Trophoblast cell (in vitro differentiated cells and primary cell): ENCODE measurements at regions not wholly inside any gene's neighbourhood (a gene's known extent, or its start where the extent isn't known, plus 50 kb on each side); places are given as distances from the start of the nearest gene placed in this dataset.
A peak's percentile ranks its signal among the peaks of the same experiment; 100 is the strongest.

Source experiments
- DNase-seq, 2 donors: peaks; one replicate each; pipeline ENCODE4 v3.0.0-alpha.2; 2016
- H2AFZ ChIP-seq: 2 replicates; pipeline ENCODE4 v1.6.1; 2013; ENCODE audit warnings: low read length, moderate library complexity, mild to moderate bottlenecking; ENCODE audit not compliant: insufficient read depth, poor library complexity
- H2AK5ac ChIP-seq: 2 replicates; pipeline ENCODE4 v1.6.1; 2013; ENCODE audit warnings: mild to moderate bottlenecking, low read length
- H2BK120ac ChIP-seq: 2 replicates; pipeline ENCODE4 v1.6.1; 2013; ENCODE audit warnings: low read length, mild to moderate bottlenecking, moderate library complexity; ENCODE audit not compliant: insufficient read depth, poor library complexity
- H2BK12ac ChIP-seq: 2 replicates; pipeline ENCODE4 v1.6.1; 2013; ENCODE audit warnings: mild to moderate bottlenecking, low read length, moderate library complexity
- H2BK5ac ChIP-seq: 2 replicates; pipeline ENCODE4 v1.6.1; 2013; ENCODE audit warnings: low read length, low read depth, moderate library complexity, mild to moderate bottlenecking; ENCODE audit not compliant: poor library complexity
- H3K14ac ChIP-seq: 2 replicates; pipeline ENCODE4 v1.6.1; 2013; ENCODE audit warnings: mild to moderate bottlenecking, low read length
- H3K18ac ChIP-seq: 2 replicates; pipeline ENCODE4 v1.6.1; 2013; ENCODE audit warnings: mild to moderate bottlenecking, low read length
- H3K23ac ChIP-seq: 2 replicates; pipeline ENCODE4 v1.6.1; 2013; ENCODE audit warnings: low read length
- H3K27ac ChIP-seq: 2 replicates; pipeline ENCODE4 v1.5.1; 2013; ENCODE audit warnings: low read depth, mild to moderate bottlenecking, inconsistent platforms, low read length, moderate library complexity
- H3K27me3 ChIP-seq: 2 replicates; pipeline ENCODE4 v1.6.1; 2013; ENCODE audit warnings: inconsistent platforms, mild to moderate bottlenecking, low read length, moderate library complexity; ENCODE audit not compliant: insufficient read depth
- H3K36me3 ChIP-seq, 2 experiments: 1 replicate in 1 of 2; 2 replicates in 1 of 2; pipeline ENCODE4 v1.6.1; 2013; ENCODE audit warnings: low read length in 2 of 2, mild to moderate bottlenecking in 2 of 2, moderate library complexity in 1 of 2; ENCODE audit not compliant: insufficient read depth in 2 of 2, control insufficient read depth in 1 of 2
- H3K4ac ChIP-seq: 2 replicates; pipeline ENCODE4 v1.6.1; 2013; ENCODE audit warnings: low read depth, mild to moderate bottlenecking, low read length, moderate library complexity
- H3K4me1 ChIP-seq, 2 experiments: 1 replicate in 1 of 2; 2 replicates in 1 of 2; pipeline ENCODE4 v1.6.1; 2013; ENCODE audit warnings: low read length in 2 of 2, mild to moderate bottlenecking in 2 of 2, moderate library complexity in 1 of 2; ENCODE audit not compliant: insufficient read depth in 2 of 2, control insufficient read depth in 1 of 2
- H3K4me2 ChIP-seq: 2 replicates; pipeline ENCODE4 v1.6.1; 2013; ENCODE audit warnings: inconsistent platforms, mild to moderate bottlenecking, low read length, moderate library complexity
- H3K4me3 ChIP-seq: 2 replicates; pipeline ENCODE4 v1.5.1; 2013; ENCODE audit warnings: mild to moderate bottlenecking, low read depth, low read length, inconsistent platforms
- H3K79me1 ChIP-seq: one replicate; pipeline ENCODE4 v1.6.1; 2013; ENCODE audit warnings: low read length
- H3K79me2 ChIP-seq: 2 replicates; pipeline ENCODE4 v1.6.1; 2013; ENCODE audit warnings: low read length, mild to moderate bottlenecking; ENCODE audit not compliant: control insufficient read depth, insufficient read depth, poor library complexity
- H3K9ac ChIP-seq: 2 replicates; pipeline ENCODE4 v1.6.1; 2013; ENCODE audit warnings: mild to moderate bottlenecking, low read length
- H3K9me3 ChIP-seq: 2 replicates; pipeline ENCODE4 v1.6.1; 2013; ENCODE audit warnings: low read depth, mild to moderate bottlenecking, control low read depth, inconsistent platforms, low read length; ENCODE audit not compliant: insufficient read depth
- H4K12ac ChIP-seq: 2 replicates; pipeline ENCODE4 v1.6.1; 2013; ENCODE audit warnings: low read depth, mild to moderate bottlenecking, low read length, moderate library complexity
- H4K8ac ChIP-seq: 2 replicates; pipeline ENCODE4 v1.6.1; 2013; ENCODE audit warnings: low read depth, mild to moderate bottlenecking, low read length, moderate library complexity
- H4K91ac ChIP-seq: one replicate; pipeline ENCODE4 v1.6.1; 2013; ENCODE audit warnings: low read depth, mild to moderate bottlenecking, low read length, moderate library complexity
- WGBS: extraction: QIAGEN DNeasy Blood & Tissue Kit; methylation state at CpG from one replicate; pipeline ENCODE4 v1.1.7; 2013; ENCODE audit warnings: missing lambda C conversion rate; ENCODE audit not compliant: insufficient read length, insufficient coverage; ENCODE audit errors: extremely low coverage; 5-methylcytosine and 5-hydroxymethylcytosine counted together

DNA sequence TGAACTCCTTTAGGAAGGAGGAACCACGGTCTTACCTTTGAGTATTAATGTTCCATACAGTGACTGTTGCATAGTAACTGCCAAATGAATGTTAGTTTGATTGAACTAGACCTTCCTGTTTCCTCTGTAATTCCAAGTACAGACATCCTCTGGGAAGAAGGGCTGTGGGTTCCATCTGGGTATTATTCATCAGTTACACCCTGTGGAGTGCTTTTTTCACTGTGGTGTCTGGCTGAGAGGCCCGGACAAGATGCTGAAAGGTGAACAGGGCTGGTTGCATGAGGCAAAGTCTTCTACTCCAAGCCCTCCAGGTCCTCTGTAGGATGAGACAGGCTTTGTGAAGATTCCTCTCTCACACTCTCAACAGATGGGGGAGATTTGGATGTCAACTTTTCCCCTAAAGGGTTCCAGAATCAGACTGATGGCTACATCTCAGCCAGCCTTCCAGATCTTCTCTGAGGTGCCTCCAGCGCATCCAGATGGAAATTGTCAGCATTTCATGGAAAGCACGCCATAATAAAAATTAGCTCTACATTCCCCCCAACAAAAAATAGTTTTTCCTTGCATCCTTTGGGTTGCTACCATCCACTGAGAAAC is 230.9 kb downstream of the GAS1 start:
- peaks cover 2 to 4% of the 10 kb centered on the region in 2 experiments for H3K4me1 ChIP-seq
- H3K27ac ChIP-seq: no peak overlapping the region
- no peak overlapping the region for H2BK120ac ChIP-seq
- no peaks in the 10 kb centered on the region for H3K27me3 ChIP-seq
- no CpG with 5 or more reads among the region's 4 CpGs for WGBS
- no peaks in the 10 kb centered on the region for H3K36me3 ChIP-seq
- no peaks in the 10 kb centered on the region for H3K79me2 ChIP-seq
- no peak overlapping the region for H4K12ac ChIP-seq
- no peak for DNase-seq
- no peak overlapping the region for H3K4me2 ChIP-seq
- no peak overlapping the region for H3K23ac ChIP-seq
- H3K18ac ChIP-seq: no peak overlapping the region
- H2AFZ ChIP-seq: no peak overlapping the region
- H2BK12ac ChIP-seq: no peak overlapping the region
- H3K14ac ChIP-seq: no peak overlapping the region
- H2BK5ac ChIP-seq: no peak overlapping the region
- H4K91ac ChIP-seq: no peak overlapping the region
- H4K8ac ChIP-seq: no peak overlapping the region
- H3K4ac ChIP-seq: no peak overlapping the region
- no peak overlapping the region for H3K9ac ChIP-seq
- no peak overlapping the region for H2AK5ac ChIP-seq
- no peaks in the 10 kb centered on the region for H3K9me3 ChIP-seq
- peaks cover 11% of the 10 kb centered on the region for H3K79me1 ChIP-seq
- H3K4me3 ChIP-seq: no peak overlapping the region

DNA sequence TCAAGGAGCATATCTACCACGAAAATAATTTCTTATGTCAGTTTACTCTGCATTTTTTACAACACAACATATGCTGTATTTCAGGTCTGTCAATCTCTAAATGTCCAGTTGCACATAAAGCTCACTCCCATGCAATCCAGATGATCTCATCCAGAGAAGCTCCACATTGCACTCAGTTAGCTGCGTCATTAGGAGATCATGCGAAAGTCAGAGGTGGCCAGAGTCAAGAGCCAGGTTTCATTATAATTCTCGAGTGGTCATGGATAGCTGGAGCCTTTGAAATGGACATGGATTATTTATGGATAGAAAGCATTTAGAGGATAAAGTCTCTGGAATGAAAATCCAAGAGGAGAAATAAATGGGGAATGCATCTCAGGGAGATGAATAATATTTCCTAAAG is 232.3 kb downstream of the GAS1 start:
- Histone ChIP-seq H3K18ac (no peak overlapping the region), H3K27ac (no peak overlapping the region), H2BK12ac (no peak overlapping the region), H2BK5ac (no peak overlapping the region), H3K79me1 (peaks cover 6% of the 10 kb centered on the region), H3K36me3 (no peaks in the 10 kb centered on the region), H4K91ac (no peak overlapping the region), H3K9me3 (no peaks in the 10 kb centered on the region), H3K4me3 (no peak overlapping the region), H3K4me2 (no peak overlapping the region), H3K23ac (no peak overlapping the region), H3K4me1 (no peaks in the 10 kb centered on the region), H3K14ac (no peak overlapping the region), H4K8ac (no peak overlapping the region), H3K4ac (no peak overlapping the region), H3K9ac (no peak overlapping the region), H4K12ac (no peak overlapping the region), H2AK5ac (no peak overlapping the region), H2BK120ac (no peak overlapping the region), H3K27me3 (no peaks in the 10 kb centered on the region), H2AFZ (no peak overlapping the region), H3K79me2 (no peaks in the 10 kb centered on the region)
- no CpG with 5 or more reads among the region's 4 CpGs for WGBS
- DNase-seq: peak; percentile 38 to 89

DNA sequence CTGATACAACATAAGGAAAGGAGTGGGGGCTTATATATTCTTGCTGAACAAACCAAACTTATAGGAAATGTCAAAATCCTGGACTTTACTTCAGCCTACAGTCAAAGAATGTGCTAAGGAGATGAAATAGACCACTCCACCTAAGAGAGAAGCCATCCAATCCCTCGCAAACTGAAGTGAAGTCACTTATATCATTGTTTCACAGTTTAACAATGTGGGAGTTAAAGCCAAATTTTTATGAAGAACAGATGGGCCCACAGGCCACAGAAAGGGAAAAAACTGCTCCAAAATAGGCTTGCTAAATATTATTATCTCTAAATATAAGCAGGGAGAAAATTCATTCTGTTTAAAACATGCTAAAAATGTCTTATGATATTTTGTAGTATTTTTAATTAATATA is 233.3 kb downstream of the GAS1 start:
- Histone ChIP-seq H3K14ac (no peak overlapping the region), H4K12ac (no peak overlapping the region), H2BK120ac (no peak overlapping the region), H2BK5ac (no peak overlapping the region), H3K79me2 (no peaks in the 10 kb centered on the region), H2BK12ac (no peak overlapping the region), H4K91ac (no peak overlapping the region), H2AK5ac (no peak overlapping the region), H4K8ac (no peak overlapping the region), H3K18ac (no peak overlapping the region), H3K36me3 (no peaks in the 10 kb centered on the region), H3K23ac (no peak overlapping the region), H3K4me1 (no peaks in the 10 kb centered on the region), H3K4ac (no peak overlapping the region), H3K27me3 (no peaks in the 10 kb centered on the region), H3K4me3 (no peak overlapping the region), H3K9me3 (no peaks in the 10 kb centered on the region), H2AFZ (no peak overlapping the region), H3K9ac (no peak overlapping the region), H3K79me1 (peaks cover 4% of the 10 kb centered on the region), H3K27ac (no peak overlapping the region), H3K4me2 (no peak overlapping the region)
- DNase-seq: no peak
- WGBS: no CpG with 5 or more reads among the region's 1 CpG

GRCh38 chr9:86713470-86713869 is 233.8 kb downstream of the GAS1 start:
- peaks cover 4% of the 10 kb centered on the region for H3K79me1 ChIP-seq

More at GRCh38 chr9:86713470-86713869, 233.8 kb downstream of the GAS1 start:
- Histone ChIP-seq H3K4me3 (no peak overlapping the region), H3K9me3 (no peaks in the 10 kb centered on the region), H3K27me3 (no peaks in the 10 kb centered on the region), H4K91ac (no peak overlapping the region), H3K79me2 (no peaks in the 10 kb centered on the region), H4K8ac (no peak overlapping the region), H2BK12ac (no peak overlapping the region), H2AK5ac (no peak overlapping the region), H3K18ac (no peak overlapping the region), H2BK120ac (no peak overlapping the region), H3K4me1 (no peaks in the 10 kb centered on the region), H3K23ac (no peak overlapping the region), H3K36me3 (no peaks in the 10 kb centered on the region), H2BK5ac (no peak overlapping the region), H3K4me2 (no peak overlapping the region), H3K27ac (no peak overlapping the region), H3K9ac (no peak overlapping the region), H3K4ac (no peak overlapping the region), H2AFZ (no peak overlapping the region), H3K14ac (no peak overlapping the region), H4K12ac (no peak overlapping the region)
- no CpG with 5 or more reads among the region's 2 CpGs for WGBS
- peak in 1 of 2 donors; percentile 59 for DNase-seq
